Activated CD4-positive, alpha-beta T cell treated with anti-CD3 and anti-CD28 coated beads, Interleukin-2, amount 50 U/mL, for 4 hours (primary cell): ENCODE measurements at regions not wholly inside any gene's neighbourhood (a gene's known extent, or its start where the extent isn't known, plus 50 kb on each side); places are given as distances from the start of the nearest gene placed in this dataset.

Experiments used
- DNase-seq, 2 experiments: peaks; one replicate each; pipeline ENCODE4 v3.0.0-alpha.2; 2020

DNA sequence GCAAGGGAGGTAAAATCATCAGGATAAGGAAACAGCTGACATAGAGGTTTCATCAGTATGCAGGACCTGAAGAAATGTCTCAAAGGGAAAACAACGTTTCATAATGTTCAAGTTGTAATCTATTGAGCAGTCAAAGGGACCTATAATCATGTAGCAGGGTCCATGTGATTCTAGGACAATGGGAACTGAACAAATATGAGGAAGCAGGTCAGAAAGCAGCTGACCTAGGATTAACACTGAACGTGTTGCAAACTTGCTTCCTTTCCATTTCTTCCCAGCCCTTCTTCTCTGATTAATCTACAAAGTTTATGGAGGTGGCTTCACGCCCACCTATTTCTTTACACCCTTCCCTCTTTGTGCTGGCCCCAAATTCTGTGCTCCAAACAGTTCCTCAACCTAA, 256.9 kb upstream of the AKR1E2 start:
- DNase-seq, result no peak

DNA sequence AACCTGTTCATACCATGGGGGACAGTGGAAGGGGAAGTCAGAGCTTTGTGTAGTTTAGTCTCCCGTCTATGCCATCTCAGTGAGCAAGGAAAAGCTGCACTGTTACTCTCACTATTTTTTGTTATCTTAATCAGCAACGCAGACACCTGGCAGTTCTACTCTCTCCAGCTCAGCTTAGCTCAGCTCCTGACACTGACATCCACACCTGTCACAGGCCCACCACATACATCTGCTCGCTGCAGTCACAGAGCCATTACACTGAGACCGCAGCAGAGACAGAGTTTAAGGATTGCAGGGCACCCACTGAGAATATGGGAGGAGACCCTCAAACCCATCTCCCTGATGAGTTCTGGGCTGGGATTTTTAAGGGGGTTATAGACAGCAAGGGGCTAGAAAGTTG, 257.3 kb upstream of the AKR1E2 start:
- no peak for DNase-seq

DNA sequence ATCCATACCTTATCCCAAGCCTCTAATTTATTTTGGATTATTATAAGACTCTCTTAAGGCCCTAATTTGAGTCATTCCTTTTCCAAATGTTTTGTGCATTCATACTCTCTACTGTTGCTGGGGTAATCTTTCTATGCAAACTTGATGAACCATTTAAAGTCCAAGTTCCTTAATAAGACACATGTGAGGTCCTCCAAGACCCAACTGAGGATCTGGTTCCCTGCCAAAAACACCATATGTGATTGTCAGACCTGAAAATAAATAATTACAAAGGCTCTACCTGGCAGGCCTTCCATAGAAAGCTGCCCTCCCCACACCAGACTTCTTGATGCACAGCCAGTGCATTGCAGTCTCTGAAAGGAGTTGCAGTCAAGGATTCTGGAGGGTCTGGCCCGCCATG, 257.9 kb upstream of the AKR1E2 start:
- no peak for DNase-seq

DNA sequence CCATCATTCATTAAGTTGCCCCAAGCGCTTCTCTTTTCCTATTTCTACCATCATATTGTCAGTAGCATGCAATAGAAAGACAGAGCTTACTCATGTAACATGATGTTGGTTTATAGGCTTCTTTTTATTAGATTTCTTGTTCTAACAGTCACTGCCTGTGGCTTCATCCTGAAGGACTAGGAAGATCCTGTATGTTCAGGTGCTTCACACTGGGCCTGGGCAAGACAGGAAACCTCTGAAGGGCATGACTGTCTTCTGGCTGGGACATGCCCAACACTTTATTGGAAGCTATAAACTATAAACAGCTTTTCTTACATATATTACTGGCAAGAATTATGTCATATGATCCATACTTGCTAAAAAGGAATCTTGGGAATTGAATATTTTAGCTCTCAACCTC, 258.4 kb upstream of the AKR1E2 start:
- no peak for DNase-seq

DNA sequence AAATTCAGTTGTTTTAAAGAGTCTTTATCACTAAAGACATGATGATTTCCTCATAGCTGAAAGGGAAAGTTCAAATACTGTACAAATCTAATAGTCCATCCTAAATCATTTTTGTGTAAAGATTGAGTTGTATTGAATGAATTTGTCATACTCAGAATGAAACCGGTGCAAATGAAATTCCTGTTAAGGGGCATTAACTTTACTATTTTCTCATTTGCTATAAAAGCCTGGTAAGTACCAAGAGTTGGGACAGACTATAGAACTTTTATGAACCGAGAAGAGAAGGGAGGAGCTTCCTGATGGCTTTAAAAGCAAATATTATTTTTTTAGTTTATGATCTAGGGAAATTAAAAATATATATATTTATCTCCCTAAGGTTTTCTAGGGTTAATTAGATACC, 260.0 kb upstream of the AKR1E2 start:
- DNase-seq, result no peak

DNA sequence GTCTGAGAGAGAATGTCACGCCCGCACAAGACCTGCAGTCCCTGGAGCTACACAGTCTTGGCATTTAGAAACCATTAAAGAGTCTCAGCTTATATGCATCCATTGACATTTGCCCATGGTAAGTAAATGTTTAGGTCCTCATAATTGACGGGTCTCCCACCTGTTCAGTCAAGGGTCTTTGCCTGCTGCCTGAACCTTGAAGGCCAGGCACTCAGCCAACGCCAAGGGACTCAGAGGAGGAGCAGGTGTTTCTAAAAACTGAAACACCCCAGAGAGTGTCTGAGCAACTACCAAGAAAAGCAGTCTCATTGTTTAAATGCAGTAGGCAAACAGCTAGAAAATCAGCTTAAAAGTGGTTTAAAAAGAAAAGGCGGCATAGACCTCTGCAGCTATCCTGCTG, 264.7 kb upstream of the AKR1E2 start:
- DNase-seq, result no peak

DNA sequence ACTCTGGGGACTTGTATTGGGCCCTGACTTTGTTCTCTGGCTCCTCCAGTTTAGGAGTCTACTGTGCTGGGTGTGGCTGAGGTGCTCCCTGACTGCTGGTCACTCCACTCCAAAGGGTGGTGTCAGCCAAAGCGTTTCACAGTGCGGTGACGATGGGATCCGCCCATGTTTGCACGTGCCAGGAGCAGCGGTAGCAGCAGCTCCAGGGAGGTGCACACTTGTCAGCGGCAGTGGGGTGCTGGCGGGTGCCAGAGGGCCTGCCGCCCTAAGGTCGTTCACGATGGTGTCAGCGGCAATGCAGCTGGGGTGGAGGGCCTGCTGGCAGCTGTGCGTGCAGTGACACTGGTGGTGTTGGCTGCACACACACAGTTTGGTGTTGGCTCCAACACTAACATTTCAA, 268.5 kb upstream of the AKR1E2 start:
- DNase-seq, result no peak

DNA sequence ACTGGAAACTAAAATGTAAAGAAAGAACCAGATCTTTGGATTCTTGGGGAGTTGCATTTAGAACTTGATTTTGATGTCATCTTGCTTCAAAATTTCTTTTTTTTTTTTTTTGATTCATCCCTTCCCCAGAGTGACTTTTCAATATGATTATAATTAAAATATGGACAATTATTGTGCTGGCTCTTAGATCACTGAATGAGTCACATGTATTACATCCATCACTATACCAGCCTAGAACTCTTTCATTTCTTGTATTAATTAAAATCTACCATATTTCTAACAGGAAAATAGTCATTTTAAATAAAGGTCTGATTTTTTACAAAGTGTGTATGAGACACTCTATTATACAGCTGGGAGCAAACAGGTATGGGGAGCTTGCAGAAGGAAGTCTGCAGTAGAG, 269.5 kb upstream of the AKR1E2 start:
- no peak for DNase-seq

DNA sequence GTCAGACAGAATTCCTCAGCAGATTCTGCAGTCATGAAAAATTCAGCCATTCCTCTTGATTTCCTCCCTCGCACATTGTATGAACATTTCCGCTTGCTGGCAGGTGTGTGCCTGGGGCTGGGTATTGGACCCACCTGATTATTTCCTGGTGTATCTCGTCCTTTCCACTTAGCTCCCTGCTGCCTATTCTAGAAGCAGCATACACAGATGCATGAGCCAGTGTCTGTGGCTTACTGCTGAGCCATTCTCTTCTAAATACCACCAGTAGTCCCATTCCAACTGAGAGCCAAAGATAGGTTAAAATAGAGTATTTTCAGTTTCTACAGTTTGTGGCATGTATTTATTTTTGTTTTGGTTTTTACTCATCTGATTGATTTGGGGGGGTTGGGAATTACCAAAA, 270.1 kb upstream of the AKR1E2 start:
- DNase-seq, result no peak

DNA sequence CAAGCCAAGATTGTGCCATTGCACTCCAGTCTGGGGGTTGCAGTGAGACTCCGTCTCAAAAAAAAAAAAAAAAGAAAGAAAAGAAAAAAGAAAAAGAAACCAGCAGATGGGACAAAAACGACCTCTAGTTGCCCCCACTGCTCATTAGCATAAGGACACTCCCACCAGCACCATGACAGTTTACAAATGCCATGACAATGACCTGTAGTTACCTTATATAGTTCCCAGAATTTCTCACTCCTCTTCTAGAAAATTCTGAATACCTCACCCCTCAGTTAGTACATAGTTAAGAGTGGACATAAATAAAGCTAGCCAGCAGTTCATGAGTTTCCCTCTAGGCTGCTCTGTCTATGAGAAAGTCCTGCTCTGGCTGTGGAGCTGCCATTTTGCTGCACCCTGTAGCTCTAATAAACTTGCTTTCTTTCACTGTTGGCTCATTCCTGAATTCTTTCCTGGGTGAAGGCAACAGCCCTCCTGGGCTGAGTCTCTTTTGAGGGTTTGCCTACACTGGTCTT, 276.8 kb upstream of the AKR1E2 start:
- no peak for DNase-seq

DNA sequence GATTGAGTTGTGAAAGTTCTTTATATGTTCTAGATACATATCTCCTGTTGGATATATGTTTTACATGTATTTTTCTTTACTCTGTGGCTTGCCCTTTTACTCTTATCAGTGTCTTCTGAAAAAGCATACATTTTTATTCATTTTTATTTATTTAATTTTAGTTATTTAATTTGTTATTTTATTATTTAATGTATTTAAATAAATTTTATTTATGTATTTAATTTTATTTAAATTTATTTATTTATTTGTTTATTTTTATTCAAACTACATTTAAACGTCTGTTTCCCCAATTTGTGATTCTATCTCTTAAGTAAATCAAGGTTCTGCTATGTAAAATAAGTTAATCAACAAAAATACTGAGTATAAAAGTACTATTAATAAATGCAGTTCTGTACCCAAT, 279.1 kb upstream of the AKR1E2 start:
- no peak for DNase-seq

DNA sequence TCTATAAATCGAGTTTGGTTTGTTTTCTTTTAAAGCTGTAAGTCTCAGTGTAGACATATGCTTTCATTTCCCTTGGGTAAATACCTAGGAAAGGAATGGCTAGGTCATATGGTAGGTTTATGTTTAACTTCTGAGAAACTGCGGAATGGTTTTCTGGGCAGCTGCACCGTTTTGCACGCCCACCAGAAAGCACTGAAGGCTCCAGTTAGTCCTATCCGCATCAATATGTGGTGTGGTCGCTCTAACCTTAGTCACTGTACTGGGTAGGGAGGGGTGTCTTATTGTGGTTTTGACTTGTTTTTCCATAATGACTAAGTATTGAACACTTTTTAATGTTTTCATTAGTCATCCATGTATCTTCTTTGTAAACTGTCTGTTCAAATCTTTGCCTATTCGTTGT, 279.5 kb upstream of the AKR1E2 start:
- peak; percentile 4 to 10 for DNase-seq

DNA sequence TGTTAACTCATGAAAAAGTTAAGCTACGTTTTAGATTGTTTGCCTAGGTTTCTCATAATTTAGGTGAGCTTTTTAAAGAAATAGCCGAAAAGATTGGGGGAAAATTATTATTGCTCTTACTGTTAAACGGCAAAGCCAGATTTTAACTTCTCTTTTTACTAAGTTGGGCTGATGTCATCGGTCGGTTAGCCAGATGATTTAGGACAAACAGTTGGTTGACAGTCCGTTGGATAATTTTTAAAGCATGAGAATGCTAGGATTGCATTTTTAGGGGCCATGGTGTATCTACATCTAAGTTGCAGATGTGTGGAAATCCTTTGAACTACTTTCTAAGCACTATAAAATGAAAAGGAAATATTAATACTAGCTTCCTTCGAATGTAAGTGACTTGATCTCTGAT, 280.9 kb upstream of the AKR1E2 start:
- no peak for DNase-seq

DNA sequence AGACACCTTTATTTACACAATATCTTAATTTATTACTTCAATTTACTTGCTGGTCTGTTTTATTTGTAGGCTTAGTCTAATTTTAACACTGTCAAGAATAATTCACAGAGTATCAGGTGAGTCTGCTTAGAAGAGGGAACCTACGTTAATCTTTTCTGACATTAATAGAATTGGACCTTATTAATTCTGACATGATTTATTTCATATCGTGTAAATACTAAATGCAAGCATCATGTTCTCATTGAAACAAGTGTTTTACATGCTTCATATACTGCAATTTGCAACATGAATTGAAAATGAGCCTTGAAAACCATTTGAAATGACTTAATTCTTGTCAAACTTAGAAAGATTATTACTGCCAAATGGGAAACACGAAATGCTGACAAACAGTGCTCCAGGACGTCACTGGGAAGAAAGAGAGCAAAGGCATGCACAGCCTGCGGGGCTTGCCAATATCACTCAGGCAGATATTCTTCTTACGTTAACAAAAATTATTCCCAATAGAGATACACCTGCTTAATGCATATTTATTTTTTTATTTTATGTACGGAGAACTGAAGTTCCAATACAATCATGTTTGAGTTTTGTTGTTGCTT, 282.0 kb upstream of the AKR1E2 start:
- no peak for DNase-seq

DNA sequence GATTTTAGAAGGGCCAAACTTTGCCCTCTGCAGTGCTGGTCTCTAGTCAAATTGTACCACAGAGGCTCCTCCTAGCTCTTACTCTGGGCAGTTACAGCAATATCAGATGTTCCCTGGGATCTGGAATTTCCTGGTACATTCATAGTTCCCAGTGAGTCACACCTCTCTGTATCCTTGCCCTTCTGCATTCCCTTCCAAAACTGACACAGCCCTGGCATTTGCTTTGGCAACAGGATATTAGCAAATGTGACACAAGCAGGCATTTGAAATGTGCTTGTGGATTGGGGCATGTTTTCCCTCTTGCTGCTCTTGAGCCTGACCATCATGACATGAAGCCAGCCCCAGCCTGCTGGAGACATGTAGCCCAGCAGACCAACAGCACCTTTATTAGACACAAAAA, 284.7 kb upstream of the AKR1E2 start:
- no peak for DNase-seq

DNA sequence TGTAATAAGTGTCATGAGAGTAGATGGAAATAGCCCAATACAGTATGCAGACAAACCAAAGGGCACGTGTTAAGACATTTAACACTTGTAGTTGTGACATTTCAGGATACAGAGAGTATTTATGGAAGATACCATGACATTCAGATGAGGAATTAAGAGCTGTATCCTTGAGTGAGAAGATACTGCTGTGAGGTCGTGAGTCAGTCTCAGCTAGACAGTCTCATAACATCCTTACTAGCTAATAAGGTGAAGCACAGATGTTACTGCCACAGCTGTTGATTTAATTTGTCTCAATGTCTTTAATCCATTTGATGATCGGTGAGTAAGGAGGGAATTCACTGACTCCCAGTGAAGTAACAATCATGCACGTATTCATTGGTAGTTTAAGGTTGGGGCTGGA, 288.0 kb upstream of the AKR1E2 start:
- DNase-seq, result no peak

DNA sequence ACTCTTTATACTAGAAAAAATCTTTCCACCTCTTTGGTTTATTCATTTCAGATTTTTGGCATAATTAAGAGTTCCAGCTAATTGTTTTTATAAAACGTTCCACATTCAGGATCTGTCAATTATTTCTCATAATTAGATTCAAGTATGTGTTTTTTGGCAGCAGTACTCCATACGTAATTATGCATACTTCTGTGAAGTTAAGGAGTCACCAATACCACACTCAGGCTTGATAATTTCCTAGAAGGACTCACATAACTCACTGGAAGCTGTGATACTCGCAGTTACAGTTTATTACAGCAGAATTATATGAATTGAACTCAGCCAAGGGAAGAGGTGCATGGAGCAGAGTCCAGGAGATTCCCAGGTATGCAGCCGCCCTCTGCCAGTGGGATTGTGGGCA, 290.5 kb upstream of the AKR1E2 start:
- no peak for DNase-seq

DNA sequence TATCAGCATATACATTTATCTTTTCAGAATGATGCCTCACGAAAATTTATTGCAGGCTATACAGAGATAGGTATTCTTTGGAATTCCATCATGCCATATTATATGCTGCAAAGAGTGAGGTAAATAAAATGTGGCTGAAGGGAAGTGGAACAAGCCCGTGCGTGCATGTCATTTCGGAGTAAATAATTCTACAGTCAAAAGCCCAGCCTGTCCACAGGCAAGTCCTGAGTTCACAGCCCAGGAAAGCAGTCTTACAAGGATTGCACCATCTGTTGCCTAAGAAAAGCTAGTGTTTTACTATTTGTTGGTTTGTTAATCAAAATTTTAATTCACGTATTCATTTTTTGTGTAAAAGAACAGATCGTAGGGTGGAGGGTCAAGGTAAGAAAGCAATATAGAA, 292.4 kb upstream of the AKR1E2 start:
- no peak for DNase-seq

DNA sequence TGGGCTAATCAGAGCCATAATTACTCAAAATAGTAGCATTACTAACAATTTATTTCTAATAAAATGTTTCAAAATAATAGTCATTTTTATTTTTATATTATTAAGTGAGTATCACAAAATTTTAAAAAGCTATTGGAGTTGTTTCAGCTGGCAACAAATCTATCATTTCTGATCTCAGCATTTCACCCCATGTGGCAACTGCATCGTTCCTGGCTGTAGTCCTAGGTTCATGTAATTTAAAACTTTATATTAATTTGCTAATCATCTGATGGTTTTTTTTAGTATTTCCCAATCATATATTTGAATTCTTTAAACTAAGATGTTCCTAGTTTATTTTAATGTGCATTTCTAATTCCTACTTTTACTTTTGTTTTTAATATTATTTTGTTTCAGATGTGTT, 293.0 kb upstream of the AKR1E2 start:
- DNase-seq, result no peak

DNA sequence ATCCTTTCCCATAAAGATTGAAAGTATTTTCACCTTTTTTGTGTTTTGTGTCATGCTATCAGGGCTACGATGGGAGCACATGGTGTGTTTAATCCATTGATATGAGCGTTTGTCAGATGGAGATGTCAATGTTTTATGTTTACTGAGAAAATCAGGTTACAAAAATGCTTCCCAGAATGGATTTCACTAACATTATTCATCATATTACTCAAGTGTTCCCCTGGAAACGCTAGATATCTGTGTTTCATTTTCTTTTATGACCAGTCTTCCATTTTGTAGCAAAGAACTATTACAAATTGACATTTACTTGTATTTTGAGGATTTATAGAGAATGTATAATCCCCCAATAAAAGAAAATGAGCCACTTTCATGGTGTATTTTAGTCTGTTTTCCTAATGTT, 293.5 kb upstream of the AKR1E2 start:
- DNase-seq, result no peak

DNA sequence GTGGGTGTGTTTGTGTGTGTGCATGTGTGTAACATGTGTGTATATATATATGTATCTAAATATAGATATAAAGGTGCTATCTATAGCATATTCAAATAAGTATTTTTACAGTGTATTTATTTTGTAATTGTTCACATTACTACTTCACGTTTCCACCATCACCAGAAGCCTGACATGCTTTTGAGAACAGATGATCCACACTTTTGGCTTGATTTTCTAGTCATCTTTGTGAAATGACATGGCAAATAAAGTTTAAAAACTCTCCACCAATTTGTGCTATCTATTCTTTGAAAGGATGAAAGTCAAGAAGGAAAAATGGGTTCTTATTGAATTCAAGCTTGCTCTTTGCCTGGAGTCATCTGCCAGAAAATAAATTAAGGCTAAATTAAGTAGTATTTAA, 294.0 kb upstream of the AKR1E2 start:
- DNase-seq, result no peak

DNA sequence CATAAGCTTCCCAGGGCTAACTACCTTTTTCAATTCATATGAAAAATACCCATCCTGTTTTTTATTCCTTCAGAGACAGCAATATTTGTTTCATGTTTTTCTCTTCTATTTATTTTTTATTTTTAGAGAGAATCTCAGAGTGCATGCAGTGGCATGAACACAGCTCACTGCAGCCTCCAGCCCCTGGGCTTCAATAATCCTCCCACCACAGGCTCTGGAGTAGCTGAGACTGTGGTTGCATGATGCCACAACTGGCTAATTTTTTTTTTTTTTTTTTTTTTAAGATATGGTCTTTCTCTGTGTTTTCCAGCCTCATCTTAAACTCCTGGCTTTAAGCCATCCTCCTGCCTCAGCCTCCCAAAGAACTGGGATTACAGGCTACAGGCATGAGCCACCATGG, 296.7 kb upstream of the AKR1E2 start:
- DNase-seq, result no peak

DNA sequence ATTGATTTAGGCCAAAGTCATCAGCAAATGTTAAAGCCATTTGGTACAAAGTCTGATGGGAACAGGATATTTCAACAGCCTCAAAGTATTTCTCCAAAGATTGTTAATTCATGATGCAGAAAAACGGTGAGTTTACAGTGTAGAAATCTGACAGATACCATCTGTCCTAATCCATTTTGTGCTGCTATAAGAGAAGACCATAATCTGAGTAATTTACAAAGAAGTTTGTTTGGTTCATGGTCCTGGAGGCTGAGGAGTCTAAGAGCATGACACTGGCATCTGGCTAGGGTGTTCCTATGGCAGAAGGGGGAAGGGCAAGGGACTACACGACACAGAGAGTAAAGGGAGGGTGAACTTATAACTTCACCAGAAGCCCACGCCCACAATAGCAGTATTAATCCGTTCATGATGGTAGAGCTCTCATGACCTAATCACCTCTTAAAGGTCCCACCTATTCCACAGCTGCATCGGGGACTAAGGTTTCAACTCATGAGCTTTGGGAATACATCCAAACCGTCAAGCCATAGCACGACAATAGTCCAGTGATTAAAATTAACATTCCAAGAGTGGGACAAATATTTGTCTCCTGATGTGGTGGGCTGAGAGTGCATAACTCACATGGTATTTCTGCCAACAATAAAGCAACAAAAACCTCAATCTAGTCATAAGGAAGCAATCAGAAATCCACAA, 298.6 kb upstream of the AKR1E2 start:
- no peak for DNase-seq

DNA sequence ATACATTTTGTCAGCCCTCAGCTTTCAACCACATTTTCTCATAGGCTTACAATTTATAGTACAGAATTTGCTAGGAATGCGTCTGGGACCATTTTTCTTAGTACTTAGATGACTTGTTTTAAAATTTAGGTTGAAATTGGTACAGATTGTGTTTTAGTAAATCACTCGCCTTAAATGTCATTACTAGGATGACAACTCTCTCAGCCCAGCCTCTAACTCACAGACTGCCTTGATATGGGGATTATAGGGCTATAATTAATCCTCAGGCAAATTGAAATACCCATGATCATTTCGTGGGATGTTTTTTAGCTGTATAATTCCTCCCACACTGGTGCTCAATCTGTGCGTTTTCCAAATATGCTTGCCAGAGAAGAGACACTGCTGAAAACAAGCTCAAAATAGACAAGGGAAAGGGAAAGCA, 299.7 kb upstream of the AKR1E2 start:
- DNase-seq, result no peak

DNA sequence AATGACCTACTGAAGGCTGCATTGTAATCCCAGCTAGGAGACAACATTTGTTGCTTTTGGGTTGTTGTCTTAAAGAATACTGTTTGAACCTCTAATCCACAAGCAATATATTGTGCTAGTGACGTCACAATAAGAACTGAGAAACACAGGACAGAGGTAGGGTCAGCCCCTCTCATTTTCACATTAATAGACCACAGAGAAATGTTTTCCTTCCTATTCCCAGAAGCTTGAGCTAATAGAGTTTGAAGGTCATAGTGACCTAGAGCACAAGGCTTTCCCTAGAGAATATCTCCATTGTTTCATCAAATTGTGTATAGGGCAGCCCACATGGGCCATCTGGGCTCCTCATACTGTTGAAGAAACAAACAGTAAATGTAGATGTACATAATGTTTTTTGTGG, 300.9 kb upstream of the AKR1E2 start:
- DNase-seq, result no peak
